ENCODE measurements at regions not wholly inside any gene's neighbourhood (a gene's known extent, or its start where the extent isn't known, plus 50 kb on each side); places are given as distances from the start of the nearest gene placed in this dataset.

GRCh38 chr6:166742981-166743380, 115.9 kb upstream of the RPS6KA2 start:
- ATAC-seq (no peak), DNase-seq (no peak)
- Histone ChIP-seq H3K4me3 (ENCODE audit: low read length) (no peak overlapping the region), H3K36me3 (ENCODE audit: control insufficient read depth in 2 of 3, insufficient read depth in 3 of 3, low read length in 3 of 3) (no peaks in the 10 kb centered on the region), H3K27ac (ENCODE audit: low read depth, low read length) (no peak overlapping the region), H3K9me3 (ENCODE audit: control insufficient read depth in 2 of 3, low read length in 3 of 3) (no peaks in the 10 kb centered on the region), H3K27me3 (ENCODE audit: control insufficient read depth in 2 of 2, insufficient read depth in 2 of 2, low read length in 2 of 2) (no peaks in the 10 kb centered on the region), H3K4me1 (ENCODE audit: control insufficient read depth in 2 of 2, insufficient read depth in 2 of 2, low read length in 2 of 2) (no peaks in the 10 kb centered on the region)
- ChIA-PET CTCF (no interaction called here), POLR2A (no interaction called here)
- H3K27ac Mint-ChIP-seq: no peak overlapping the region
- no peaks in the 10 kb centered on the region for H3K9me3 Mint-ChIP-seq
- no peaks in the 10 kb centered on the region for H3K36me3 Mint-ChIP-seq
- peaks cover 0 to 10% (median 0%) of the 10 kb centered on the region in 7 donors for H3K4me1 Mint-ChIP-seq
- intact Hi-C loops (cut with micrococcal nuclease): no loop called here
- no peaks in the 10 kb centered on the region for H3K27me3 Mint-ChIP-seq
- no peak overlapping the region for H3K4me3 Mint-ChIP-seq

GRCh38 chr6:166739976-166740318, 112.9 kb upstream of the RPS6KA2 start:
- Histone ChIP-seq H3K4me3 (ENCODE audit: low read length) (no peak overlapping the region), H3K36me3 (ENCODE audit: control insufficient read depth in 2 of 3, insufficient read depth in 3 of 3, low read length in 3 of 3) (no peaks in the 10 kb centered on the region), H3K4me1 (ENCODE audit: control insufficient read depth in 2 of 2, insufficient read depth in 2 of 2, low read length in 2 of 2) (no peaks in the 10 kb centered on the region), H3K9me3 (ENCODE audit: control insufficient read depth in 2 of 3, low read length in 3 of 3) (no peaks in the 10 kb centered on the region), H3K27me3 (ENCODE audit: control insufficient read depth in 2 of 2, insufficient read depth in 2 of 2, low read length in 2 of 2) (no peaks in the 10 kb centered on the region), H3K27ac (ENCODE audit: low read depth, low read length) (no peak overlapping the region)
- H3K4me3 Mint-ChIP-seq: no peak overlapping the region
- ChIA-PET POLR2A (interaction anchor here (1.1 kb wide), 1 partner anchor 19 kb away, joined by 4 read pairs; no protein-coding TSS in a partner anchor), CTCF (interaction anchor here (0.7 kb wide), 1 partner anchor 12 kb away, joined by 5 read pairs; no protein-coding TSS in a partner anchor)
- no peaks in the 10 kb centered on the region for H3K9me3 Mint-ChIP-seq
- intact Hi-C loops (cut with micrococcal nuclease): no loop called here
- H3K36me3 Mint-ChIP-seq: no peaks in the 10 kb centered on the region
- DNase-seq: no peak
- H3K4me1 Mint-ChIP-seq: peaks cover 0 to 7% (median 0%) of the 10 kb centered on the region in 7 donors
- H3K27me3 Mint-ChIP-seq: no peaks in the 10 kb centered on the region
- H3K27ac Mint-ChIP-seq: no peak overlapping the region
- peak; percentile 18 for ATAC-seq

- no peak overlapping the region for H3K27ac Mint-ChIP-seq
- H3K27ac ChIP-seq (ENCODE audit: low read depth, low read length): no peak overlapping the region
- no peaks in the 10 kb centered on the region for H3K4me1 ChIP-seq (ENCODE audit: control insufficient read depth in 2 of 2, insufficient read depth in 2 of 2, low read length in 2 of 2)
- H3K4me1 Mint-ChIP-seq: peaks cover 0 to 7% (median 0%) of the 10 kb centered on the region in 7 donors
- H3K9me3 ChIP-seq (ENCODE audit: control insufficient read depth in 2 of 3, low read length in 3 of 3): no peaks in the 10 kb centered on the region
- DNase-seq (no peak), ATAC-seq (no peak)
- no peaks in the 10 kb centered on the region for H3K36me3 Mint-ChIP-seq
- CTCF ChIA-PET: interaction anchor here (0.7 kb wide), 1 partner anchor 11 kb away, joined by 5 read pairs; no protein-coding TSS in a partner anchor
- no peaks in the 10 kb centered on the region for H3K27me3 Mint-ChIP-seq
- intact Hi-C loops (cut with micrococcal nuclease): no loop called here
- POLR2A ChIA-PET: interaction anchor here (1.0 to 1.1 kb wide), 2 partner anchors 20 to 21 kb away, joined by 4 read pairs; no protein-coding TSS in a partner anchor
- H3K4me3 ChIP-seq (ENCODE audit: low read length): no peak overlapping the region
- no peaks in the 10 kb centered on the region for H3K27me3 ChIP-seq (ENCODE audit: control insufficient read depth in 2 of 2, insufficient read depth in 2 of 2, low read length in 2 of 2)
- no peaks in the 10 kb centered on the region for H3K9me3 Mint-ChIP-seq
- no peak overlapping the region for H3K4me3 Mint-ChIP-seq
- no peaks in the 10 kb centered on the region for H3K36me3 ChIP-seq (ENCODE audit: control insufficient read depth in 2 of 3, insufficient read depth in 3 of 3, low read length in 3 of 3)
Measured at GRCh38 chr6:166739117-166739975, 112.3 kb upstream of the RPS6KA2 start.

GRCh38 chr6:166738386-166739116, 111.5 kb upstream of the RPS6KA2 start:
- Histone ChIP-seq H3K27me3 (ENCODE audit: control insufficient read depth in 2 of 2, insufficient read depth in 2 of 2, low read length in 2 of 2) (no peaks in the 10 kb centered on the region), H3K36me3 (ENCODE audit: control insufficient read depth in 2 of 3, insufficient read depth in 3 of 3, low read length in 3 of 3) (no peaks in the 10 kb centered on the region), H3K4me3 (ENCODE audit: low read length) (no peak overlapping the region), H3K27ac (ENCODE audit: low read depth, low read length) (no peak overlapping the region), H3K4me1 (ENCODE audit: control insufficient read depth in 2 of 2, insufficient read depth in 2 of 2, low read length in 2 of 2) (no peaks in the 10 kb centered on the region), H3K9me3 (ENCODE audit: control insufficient read depth in 2 of 3, low read length in 3 of 3) (no peaks in the 10 kb centered on the region)
- H3K27me3 Mint-ChIP-seq: no peaks in the 10 kb centered on the region
- no peaks in the 10 kb centered on the region for H3K36me3 Mint-ChIP-seq
- no peak for ATAC-seq
- no peak overlapping the region for H3K4me3 Mint-ChIP-seq
- no peaks in the 10 kb centered on the region for H3K9me3 Mint-ChIP-seq
- intact Hi-C loops (cut with micrococcal nuclease): no loop called here
- ChIA-PET POLR2A (interaction anchor here (1.0 kb wide), 1 partner anchor 22 kb away, joined by 4 read pairs; no protein-coding TSS in a partner anchor), CTCF (no interaction called here)
- DNase-seq: no peak
- peaks cover 0 to 7% (median 0%) of the 10 kb centered on the region in 7 donors for H3K4me1 Mint-ChIP-seq
- H3K27ac Mint-ChIP-seq: no peak overlapping the region

- ChIA-PET POLR2A (no interaction called here), CTCF (no interaction called here)
- no peaks in the 10 kb centered on the region for H3K27me3 ChIP-seq (ENCODE audit: control insufficient read depth in 2 of 2, insufficient read depth in 2 of 2, low read length in 2 of 2)
- no peak overlapping the region for H3K27ac ChIP-seq (ENCODE audit: low read depth, low read length)
- H3K9me3 ChIP-seq (ENCODE audit: control insufficient read depth in 2 of 3, low read length in 3 of 3): no peaks in the 10 kb centered on the region
- peaks cover 0 to 7% (median 0%) of the 10 kb centered on the region in 7 donors for H3K4me1 Mint-ChIP-seq
- H3K4me1 ChIP-seq (ENCODE audit: control insufficient read depth in 2 of 2, insufficient read depth in 2 of 2, low read length in 2 of 2): no peaks in the 10 kb centered on the region
- H3K36me3 ChIP-seq (ENCODE audit: control insufficient read depth in 2 of 3, insufficient read depth in 3 of 3, low read length in 3 of 3): no peaks in the 10 kb centered on the region
- H3K27me3 Mint-ChIP-seq: no peaks in the 10 kb centered on the region
- no peak overlapping the region for H3K4me3 Mint-ChIP-seq
- DNase-seq: no peak
- no peak for ATAC-seq
- H3K9me3 Mint-ChIP-seq: no peaks in the 10 kb centered on the region
- H3K27ac Mint-ChIP-seq: no peak overlapping the region
- intact Hi-C loops (cut with micrococcal nuclease): no loop called here
- no peak overlapping the region for H3K4me3 ChIP-seq (ENCODE audit: low read length)
- H3K36me3 Mint-ChIP-seq: no peaks in the 10 kb centered on the region
Measured at GRCh38 chr6:166737261-166737660, 110.2 kb upstream of the RPS6KA2 start.

GRCh38 chr6:166736634-166737033, 109.6 kb upstream of the RPS6KA2 start:
- Mint-ChIP-seq H3K27ac (no peak overlapping the region), H3K4me3 (no peak overlapping the region), H3K27me3 (no peaks in the 10 kb centered on the region), H3K36me3 (no peaks in the 10 kb centered on the region), H3K4me1 (peaks cover 0 to 7% (median 0%) of the 10 kb centered on the region in 7 donors), H3K9me3 (no peaks in the 10 kb centered on the region)
- Histone ChIP-seq H3K9me3 (ENCODE audit: control insufficient read depth in 2 of 3, low read length in 3 of 3) (no peaks in the 10 kb centered on the region), H3K27ac (ENCODE audit: low read depth, low read length) (no peak overlapping the region), H3K4me1 (ENCODE audit: control insufficient read depth in 2 of 2, insufficient read depth in 2 of 2, low read length in 2 of 2) (no peaks in the 10 kb centered on the region), H3K4me3 (ENCODE audit: low read length) (no peak overlapping the region), H3K27me3 (ENCODE audit: control insufficient read depth in 2 of 2, insufficient read depth in 2 of 2, low read length in 2 of 2) (no peaks in the 10 kb centered on the region), H3K36me3 (ENCODE audit: control insufficient read depth in 2 of 3, insufficient read depth in 3 of 3, low read length in 3 of 3) (no peaks in the 10 kb centered on the region)
- ChIA-PET POLR2A (no interaction called here), CTCF (interaction anchor here (0.7 kb wide), 1 partner anchor 49 kb away, joined by 3 read pairs; no protein-coding TSS in a partner anchor)
- DNase-seq (no peak), ATAC-seq (no peak)
- intact Hi-C loops (cut with micrococcal nuclease): no loop called here
